HG02884 (cell line): ENCODE measurements at regions not wholly inside any gene's neighbourhood (a gene's known extent, or its start where the extent isn't known, plus 50 kb on each side); places are given as distances from the start of the nearest gene placed in this dataset.
"Not testable (repeated sequence)": the region's sequence is repeated elsewhere in the genome, so short reads cannot be mapped to it uniquely, and the experiment has no call there.

ENCODE experiments used
- ATAC-seq: cut with Tn5 transposase; IDR thresholded peaks from one replicate; pipeline ENCODE4 v1.9.1; 2021; ENCODE audit warnings: mild to moderate bottlenecking, moderate library complexity; ENCODE audit not compliant: unreplicated experiment

- ATAC-seq, result no peak
These were observed 104.6 kb upstream of the GRID2 start for GRCh38 chr4:92199135-92199534.

GRCh38 chr4:92210906-92211305 is 92.9 kb upstream of the GRID2 start:
- ATAC-seq, result no peak

GRCh38 chr4:92215476-92215875 is 88.3 kb upstream of the GRID2 start:
- no peak for ATAC-seq

GRCh38 chr4:92231511-92231910 is 72.3 kb upstream of the GRID2 start:
- ATAC-seq, result no peak

GRCh38 chr4:92232566-92232965 is 71.2 kb upstream of the GRID2 start:
- ATAC-seq, result no peak

- ATAC-seq, result no peak
These were observed 69.2 kb upstream of the GRID2 start for GRCh38 chr4:92234393-92235176.

GRCh38 chr4:92235731-92236130 is 68.0 kb upstream of the GRID2 start:
- ATAC-seq, result no peak

GRCh38 chr4:92236877-92237276 is 66.9 kb upstream of the GRID2 start:
- no peak for ATAC-seq

GRCh38 chr4:92237559-92237958 is 66.2 kb upstream of the GRID2 start:
- no peak for ATAC-seq

GRCh38 chr4:92241094-92241493 is 62.7 kb upstream of the GRID2 start:
- ATAC-seq, result no peak

GRCh38 chr4:92246384-92246783 is 57.4 kb upstream of the GRID2 start:
- ATAC-seq, result no peak

- ATAC-seq, result no peak
These were observed 54.2 kb upstream of the GRID2 start for GRCh38 chr4:92249541-92249940.

- ATAC-seq, result no peak
These were observed 52.1 kb upstream of the GRID2 start for GRCh38 chr4:92251711-92252110.

- ATAC-seq, result not testable (repeated sequence)
These were observed 51.4 kb upstream of the GRID2 start for GRCh38 chr4:92252358-92252757.

GRCh38 chr4:92252846-92253245 is 50.9 kb upstream of the GRID2 start:
- no peak for ATAC-seq

GRCh38 chr4:92253550-92253949 is 50.2 kb upstream of the GRID2 start:
- no peak for ATAC-seq
